GM19328 (cell line): ENCODE measurements at regions not wholly inside any gene's neighbourhood (a gene's known extent, or its start where the extent isn't known, plus 50 kb on each side); places are given as distances from the start of the nearest gene placed in this dataset.

Experiments used
- ATAC-seq: cut with Tn5 transposase; IDR thresholded peaks from one replicate; pipeline ENCODE4 v1.9.1; 2021; ENCODE audit warnings: mild to moderate bottlenecking, moderate library complexity; ENCODE audit not compliant: unreplicated experiment

GRCh38 chr6:28695715-28696114 lies 170.0 kb downstream of the GPX5 start:
- no peak for ATAC-seq

GRCh38 chr6:28696167-28696566 lies 170.5 kb downstream of the GPX5 start:
- no peak for ATAC-seq

GRCh38 chr6:28696682-28697081 lies 171.0 kb downstream of the GPX5 start:
- no peak for ATAC-seq

- no peak for ATAC-seq
Observed at GRCh38 chr6:28707387-28708282, 182.0 kb downstream of the GPX5 start.

GRCh38 chr6:28709478-28710349 lies 184.0 kb downstream of the GPX5 start:
- no peak for ATAC-seq

- no peak for ATAC-seq
Observed at GRCh38 chr6:28710466-28711191, 184.9 kb downstream of the GPX5 start.

- no peak for ATAC-seq
Observed at GRCh38 chr6:28711325-28711724, 185.6 kb downstream of the GPX5 start.

- no peak for ATAC-seq
Observed at GRCh38 chr6:28711788-28712341, 186.2 kb downstream of the GPX5 start.

GRCh38 chr6:28712982-28713381 lies 187.3 kb downstream of the GPX5 start:
- ATAC-seq: no peak

- no peak for ATAC-seq
Observed at GRCh38 chr6:28719275-28719940, 193.7 kb downstream of the GPX5 start.

- no peak for ATAC-seq
Observed at GRCh38 chr6:28720357-28721231, 194.9 kb downstream of the GPX5 start.

GRCh38 chr6:28721372-28721771 lies 195.7 kb downstream of the GPX5 start:
- ATAC-seq: no peak

GRCh38 chr6:28724395-28724794 lies 198.7 kb downstream of the GPX5 start:
- no peak for ATAC-seq

GRCh38 chr6:28725274-28725809 lies 198.4 kb downstream of the TRIM27 start:
- no peak for ATAC-seq

- no peak for ATAC-seq
Observed at GRCh38 chr6:28725890-28726348, 197.9 kb downstream of the TRIM27 start.

GRCh38 chr6:28726569-28727309 lies 197.0 kb downstream of the TRIM27 start:
- ATAC-seq: no peak

GRCh38 chr6:28727559-28728211 lies 196.1 kb downstream of the TRIM27 start:
- ATAC-seq: no peak
